ENCODE measurements at regions not wholly inside any gene's neighbourhood (a gene's known extent, or its start where the extent isn't known, plus 50 kb on each side); places are given as distances from the start of the nearest gene placed in this dataset.

- Histone ChIP-seq H3K4me2 (ENCODE audit: control insufficient read depth, extremely low read depth, insufficient read depth, low read depth, low read length) (peak overlapping the region; percentile 25), H3K9ac (ENCODE audit: control insufficient read depth, extremely low read depth, insufficient read depth, low read length) (no peak overlapping the region), H4K20me1 (ENCODE audit: control insufficient read depth, extremely low read depth, insufficient read depth, low read length) (no peaks in the 10 kb centered on the region), H3K4me3 (ENCODE audit: control insufficient read depth in 2 of 3, extremely low read depth in 1 of 3, insufficient read depth in 2 of 3, low read depth in 1 of 3, low read length in 3 of 3) (peak overlapping the region in 2 of 3 experiments; percentile 40 to 44), H3K27me3 (ENCODE audit: control insufficient read depth, extremely low read depth, insufficient read depth, low read length) (peaks cover 40% of the 10 kb centered on the region), H3K36me3 (ENCODE audit: control insufficient read depth in 2 of 2, extremely low read depth in 1 of 2, insufficient read depth in 2 of 2, low read length in 2 of 2) (no peaks in the 10 kb centered on the region), H2AFZ (ENCODE audit: control insufficient read depth, low read length) (no peak overlapping the region), H3K27ac (ENCODE audit: control insufficient read depth, insufficient read depth, low read length) (no peak overlapping the region), H3K9me3 (ENCODE audit: control insufficient read depth, low read depth, low read length) (no peaks in the 10 kb centered on the region), H3K4me1 (ENCODE audit: control insufficient read depth, extremely low read depth, insufficient read depth, low read length) (no peaks in the 10 kb centered on the region), H3K79me2 (ENCODE audit: control insufficient read depth, insufficient read depth, low read length) (no peaks in the 10 kb centered on the region), H3K9me1 (ENCODE audit: control insufficient read depth, extremely low read depth, insufficient read depth, low read length) (no peaks in the 10 kb centered on the region)
- FAIRE-seq (no peak), DNase-seq (ENCODE audit: low read depth, low spot score) (no peak)
- dilution Hi-C loops (cut with MboI; ENCODE audit: extremely low pct_ligation_motif_present, low sequenced_read_pairs) = no loop called here
- TF ChIP-seq CTCF (optimal IDR thresholded peaks at IDR 0.05 in 1 of 3, IDR thresholded peaks at IDR 0.05 in 1 of 3, conservative IDR thresholded peaks at IDR 0.05 in 1 of 3; ENCODE audit: extremely low read depth in 1 of 3, insufficient read depth in 2 of 3, low read length in 3 of 3) (peak in 1 of 3 experiments; percentile 29), EZH2 (IDR thresholded peaks at IDR 0.05; ENCODE audit: low read length) (peak; percentile 35)
Observed at GRCh38 chr15:29570121-29570947, 251.9 kb downstream of the TJP1 start.

GRCh38 chr15:29569533-29570092 lies 252.7 kb downstream of the TJP1 start:
- Histone ChIP-seq H3K27me3 (ENCODE audit: control insufficient read depth, extremely low read depth, insufficient read depth, low read length) (peaks cover 40% of the 10 kb centered on the region), H3K4me3 (ENCODE audit: control insufficient read depth in 2 of 3, extremely low read depth in 1 of 3, insufficient read depth in 2 of 3, low read depth in 1 of 3, low read length in 3 of 3) (no peak overlapping the region), H3K36me3 (ENCODE audit: control insufficient read depth in 2 of 2, extremely low read depth in 1 of 2, insufficient read depth in 2 of 2, low read length in 2 of 2) (no peaks in the 10 kb centered on the region), H3K4me1 (ENCODE audit: control insufficient read depth, extremely low read depth, insufficient read depth, low read length) (no peaks in the 10 kb centered on the region), H3K27ac (ENCODE audit: control insufficient read depth, insufficient read depth, low read length) (no peak overlapping the region), H2AFZ (ENCODE audit: control insufficient read depth, low read length) (no peak overlapping the region), H3K4me2 (ENCODE audit: control insufficient read depth, extremely low read depth, insufficient read depth, low read depth, low read length) (no peak overlapping the region), H3K79me2 (ENCODE audit: control insufficient read depth, insufficient read depth, low read length) (no peaks in the 10 kb centered on the region), H3K9ac (ENCODE audit: control insufficient read depth, extremely low read depth, insufficient read depth, low read length) (no peak overlapping the region), H4K20me1 (ENCODE audit: control insufficient read depth, extremely low read depth, insufficient read depth, low read length) (no peaks in the 10 kb centered on the region), H3K9me3 (ENCODE audit: control insufficient read depth, low read depth, low read length) (no peaks in the 10 kb centered on the region), H3K9me1 (ENCODE audit: control insufficient read depth, extremely low read depth, insufficient read depth, low read length) (no peaks in the 10 kb centered on the region)
- FAIRE-seq (no peak), DNase-seq (ENCODE audit: low read depth, low spot score) (no peak)
- TF ChIP-seq EZH2 (IDR thresholded peaks at IDR 0.05; ENCODE audit: low read length) = peak; percentile 85
- no peak for TF ChIP-seq CTCF (optimal IDR thresholded peaks at IDR 0.05 in 1 of 3, IDR thresholded peaks at IDR 0.05 in 1 of 3, conservative IDR thresholded peaks at IDR 0.05 in 1 of 3; ENCODE audit: extremely low read depth in 1 of 3, insufficient read depth in 2 of 3, low read length in 3 of 3)
- dilution Hi-C loops (cut with MboI; ENCODE audit: extremely low pct_ligation_motif_present, low sequenced_read_pairs) = no loop called here
